GM18868 (cell line): ENCODE measurements at regions not wholly inside any gene's neighbourhood (a gene's known extent, or its start where the extent isn't known, plus 50 kb on each side); places are given as distances from the start of the nearest gene placed in this dataset.
"Not testable (repeated sequence)": the region's sequence is repeated elsewhere in the genome, so short reads cannot be mapped to it uniquely, and the experiment has no call there.

ENCODE experiments used
- ATAC-seq: cut with Tn5 transposase; IDR thresholded peaks from one replicate; pipeline ENCODE4 v1.9.1; 2021; ENCODE audit warnings: mild to moderate bottlenecking, moderate library complexity; ENCODE audit not compliant: unreplicated experiment

GRCh38 chr1:100627936-100628335 lies 90.0 kb downstream of the GPR88 start:
- no peak for ATAC-seq

- no peak for ATAC-seq
Measured at GRCh38 chr1:100628631-100629081, 90.7 kb downstream of the GPR88 start.

DNA sequence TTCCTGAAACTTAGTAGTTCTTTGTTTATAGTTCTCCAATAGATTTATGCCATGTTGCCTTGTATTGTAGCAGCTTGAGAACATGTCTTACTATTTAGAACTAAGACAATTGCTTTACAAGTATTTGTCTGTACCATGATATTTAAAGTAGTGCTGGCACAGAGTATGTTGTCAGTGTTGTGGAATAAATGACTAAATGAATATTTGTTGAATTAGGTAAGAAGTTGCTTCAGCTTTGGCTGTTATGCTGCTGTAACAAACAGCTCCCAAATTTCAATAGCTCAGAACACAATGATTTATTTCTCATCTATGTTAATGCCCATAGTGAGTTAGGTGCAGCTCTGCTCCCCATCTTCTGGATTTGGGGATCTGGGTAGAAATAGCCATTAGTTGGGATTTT lies 90.2 kb upstream of the VCAM1 start:
- ATAC-seq, result no peak

DNA sequence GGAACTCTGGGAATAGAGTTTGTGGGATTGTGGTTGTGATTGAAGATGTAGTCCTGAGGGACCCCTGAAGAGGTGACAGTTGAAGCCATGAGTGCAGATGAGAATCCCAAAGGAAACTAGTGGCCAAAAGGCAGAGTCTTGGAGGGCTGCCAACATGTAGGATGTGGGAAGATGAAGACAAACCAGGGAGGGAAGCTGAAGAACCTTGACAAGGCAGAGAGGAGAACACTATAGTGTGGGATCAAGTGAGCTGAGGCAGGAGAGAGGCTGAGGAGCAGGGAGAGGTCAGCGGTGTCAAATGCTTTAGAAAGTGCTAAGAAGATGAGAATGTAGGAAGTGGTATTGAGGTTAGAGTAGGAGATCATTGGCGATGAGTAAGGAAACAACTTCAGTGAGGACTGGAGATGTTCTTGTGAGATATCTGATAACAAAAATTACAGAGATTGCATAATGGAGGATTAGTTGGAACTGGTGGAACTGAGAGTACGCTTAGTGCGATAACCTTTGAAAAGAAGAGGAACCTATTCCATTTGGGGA lies 88.5 kb upstream of the VCAM1 start:
- ATAC-seq, result no peak

DNA sequence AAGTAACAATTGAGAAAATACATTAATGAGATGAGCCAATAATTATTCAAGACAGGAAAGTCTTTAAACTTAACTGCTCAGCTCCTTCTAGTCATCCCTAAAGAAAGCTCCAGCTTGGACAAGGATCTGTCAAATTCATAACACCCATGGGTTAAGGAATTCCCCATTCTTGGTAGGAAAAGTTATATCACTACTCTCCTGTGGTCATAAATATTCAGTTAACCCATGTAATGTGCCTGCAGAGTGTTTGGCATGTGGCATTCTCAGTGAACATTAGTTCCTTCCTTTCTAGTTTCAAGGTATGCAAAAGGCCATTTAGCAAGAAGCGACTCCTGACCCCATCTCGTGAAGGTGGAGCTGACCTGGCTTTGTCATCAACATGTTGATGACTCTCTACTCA lies 76.7 kb upstream of the VCAM1 start:
- ATAC-seq, result no peak

GRCh38 chr1:100643471-100644196 lies 75.9 kb upstream of the VCAM1 start:
- no peak for ATAC-seq

- no peak for ATAC-seq
Measured at GRCh38 chr1:100646001-100646400, 73.5 kb upstream of the VCAM1 start.

GRCh38 chr1:100649146-100649545 lies 70.4 kb upstream of the VCAM1 start:
- no peak for ATAC-seq

DNA sequence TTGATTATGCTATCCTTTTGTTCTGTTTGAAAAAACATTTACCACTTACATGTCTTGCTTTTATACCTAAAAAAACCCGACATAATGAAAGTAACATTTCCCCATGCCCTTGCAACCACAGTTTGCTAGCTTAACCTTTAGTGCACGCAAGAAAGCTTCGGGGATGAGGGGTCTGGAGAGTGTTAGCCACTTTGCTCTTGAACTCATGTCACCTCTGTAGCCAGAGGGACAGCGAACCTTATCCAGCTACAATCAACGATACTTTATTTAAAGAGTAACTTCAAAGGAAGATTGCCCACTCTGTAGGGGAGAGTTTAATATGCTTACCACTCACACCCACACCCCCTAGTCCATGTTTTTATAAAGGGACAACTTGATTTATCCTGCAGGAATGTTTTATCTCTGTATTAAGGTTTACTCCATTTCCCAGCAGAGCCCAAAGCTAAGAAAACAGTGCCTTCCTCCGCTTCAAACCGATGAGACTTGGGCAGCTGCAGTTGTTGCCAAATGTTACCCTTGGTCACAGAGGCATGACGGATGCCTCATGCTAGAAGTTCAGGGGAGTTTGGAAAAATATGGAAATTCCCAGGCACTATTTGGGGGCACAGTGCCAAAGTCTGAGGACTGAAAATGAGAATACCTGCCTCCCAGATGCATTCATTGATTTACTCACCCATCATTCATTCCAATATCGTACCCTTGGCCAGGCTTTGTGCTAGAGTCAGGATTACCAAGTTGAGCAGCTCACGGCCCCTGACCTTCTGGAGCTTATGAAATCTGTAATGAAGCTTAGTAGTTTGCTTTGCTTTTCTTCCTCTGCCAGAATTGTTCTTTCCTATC lies 61.4 kb upstream of the VCAM1 start:
- no peak for ATAC-seq

- no peak for ATAC-seq
Measured at GRCh38 chr1:100658716-100659026, 60.9 kb upstream of the VCAM1 start.

GRCh38 chr1:100661176-100661575 lies 58.4 kb upstream of the VCAM1 start:
- ATAC-seq, result no peak

DNA sequence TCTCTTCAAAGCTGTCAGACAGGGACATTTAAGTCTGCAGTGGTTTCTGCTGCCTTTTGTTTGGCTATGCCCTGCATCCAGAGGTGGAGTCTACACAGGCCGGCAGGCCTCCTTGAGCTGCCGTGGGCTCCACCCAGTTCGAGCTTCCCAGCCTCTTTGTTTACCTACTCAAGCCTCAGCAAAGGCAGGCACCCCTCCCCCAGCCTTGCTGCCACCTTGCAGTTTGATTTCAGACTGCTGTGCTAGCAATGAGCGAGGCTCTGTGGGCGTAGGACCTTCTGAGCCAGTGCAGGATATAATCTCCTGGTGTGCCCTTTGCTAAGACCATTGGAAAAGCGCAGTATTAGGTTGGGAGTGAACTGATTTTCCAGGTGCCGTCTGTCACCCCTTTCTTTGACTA lies 51.0 kb upstream of the VCAM1 start:
- ATAC-seq, result not testable (repeated sequence)
